ENCODE measurements at regions not wholly inside any gene's neighbourhood (a gene's known extent, or its start where the extent isn't known, plus 50 kb on each side); places are given as distances from the start of the nearest gene placed in this dataset.

- TF ChIP-seq CTCF (IDR thresholded peaks at IDR 0.05) (no peak), POLR2A (IDR thresholded peaks at IDR 0.05) (no peak)
Measured at GRCh38 chr14:53824061-53824460, 132.6 kb downstream of the BMP4 start.

Data from thyroid gland (tissue), 4 donors.